ENCODE measurements at regions not wholly inside any gene's neighbourhood (a gene's known extent, or its start where the extent isn't known, plus 50 kb on each side); places are given as distances from the start of the nearest gene placed in this dataset.

DNA sequence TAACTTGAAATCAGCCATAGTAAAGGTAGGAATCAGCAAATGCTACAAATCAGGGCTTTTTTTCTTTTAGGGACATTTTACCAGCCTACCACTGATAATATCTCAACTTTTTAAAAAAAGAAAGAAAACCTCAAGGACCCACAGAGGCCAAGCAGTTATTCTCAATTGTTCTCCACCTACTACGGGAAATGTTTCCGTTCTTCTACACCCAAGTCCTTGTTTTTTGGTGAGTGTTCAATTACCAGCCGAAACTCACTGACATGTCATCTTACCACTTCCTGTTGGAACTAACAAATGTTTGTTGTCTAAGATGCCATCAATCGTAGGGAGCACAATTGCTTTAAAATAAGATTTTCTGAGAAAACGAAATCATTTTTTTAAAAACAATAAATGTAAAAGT lies 50.2 kb upstream of the CDK1 start:
- Histone ChIP-seq H3K27ac (no peak overlapping the region), H3K36me3 (replicated peaks in 1 of 2) (no peaks in the 10 kb centered on the region), H3K4me1 (replicated peaks in 1 of 2) (peaks cover 2 to 8% of the 10 kb centered on the region in 2 donors), H3K27me3 (peaks cover 12% of the 10 kb centered on the region), H3K4me3 (no peak overlapping the region), H3K9me3 (replicated peaks in 1 of 3) (no peaks in the 10 kb centered on the region)
- DNase-seq = no peak
- 63 to 70% (median 65%) methylated on average over 5 of the region's 5 CpGs for WGBS, 4 donors
- TF ChIP-seq CTCF (IDR thresholded peaks at IDR 0.05) (no peak), POLR2A (IDR thresholded peaks at IDR 0.05) (no peak)
- intact Hi-C loops (cut with DNase I) = no loop called here

DNA sequence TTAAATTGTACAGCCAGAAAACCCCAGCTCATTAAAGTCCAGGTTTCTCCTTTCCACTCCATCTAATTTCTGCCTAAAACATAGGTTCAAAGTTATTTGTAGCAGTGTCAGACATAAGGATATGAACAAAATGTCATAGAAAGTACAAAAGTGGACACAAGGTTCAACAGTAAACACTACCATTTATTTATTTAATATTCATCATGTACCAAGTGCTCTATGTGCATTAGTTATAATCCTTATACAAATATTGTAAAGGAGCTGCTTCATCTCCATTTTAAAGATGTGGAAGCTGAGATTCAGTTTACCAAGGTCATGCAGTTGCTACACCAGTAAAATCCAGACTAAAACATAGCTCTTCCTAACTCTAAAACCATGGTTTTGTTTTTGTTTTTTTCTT lies 52.0 kb upstream of the CDK1 start:
- no peak for DNase-seq
- no peak overlapping the region for H3K27ac ChIP-seq
- no peaks in the 10 kb centered on the region for H3K4me1 ChIP-seq (replicated peaks in 1 of 2)
- TF ChIP-seq CTCF (IDR thresholded peaks at IDR 0.05) (no peak), POLR2A (IDR thresholded peaks at IDR 0.05) (no peak)
- H3K27me3 ChIP-seq = no peaks in the 10 kb centered on the region
- intact Hi-C loops (cut with DNase I) = no loop called here
- no peaks in the 10 kb centered on the region for H3K9me3 ChIP-seq (replicated peaks in 1 of 3)
- H3K36me3 ChIP-seq (replicated peaks in 1 of 2) = no peaks in the 10 kb centered on the region
- no peak overlapping the region for H3K4me3 ChIP-seq

DNA sequence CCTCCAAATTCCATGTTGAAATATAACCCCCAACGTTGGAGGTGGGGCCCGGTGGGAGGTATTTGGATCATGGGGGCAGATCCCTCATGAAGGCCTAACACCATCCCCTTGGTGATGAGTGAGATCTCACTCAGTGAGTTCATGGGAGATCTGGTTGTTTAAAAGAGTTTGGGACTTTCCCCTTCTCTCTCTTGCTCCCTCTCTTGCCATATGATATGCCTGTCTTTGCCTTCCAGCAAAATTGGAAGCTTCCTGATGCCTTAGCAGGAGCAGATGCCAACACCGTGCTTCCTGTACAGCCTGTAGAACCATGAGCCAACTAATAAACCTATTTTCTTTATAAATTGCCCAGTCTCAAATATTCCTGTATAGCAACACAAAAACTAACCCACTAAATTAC lies 55.7 kb upstream of the CDK1 start:
- no peak for TF ChIP-seq POLR2A (IDR thresholded peaks at IDR 0.05)
- no peak for TF ChIP-seq CTCF (IDR thresholded peaks at IDR 0.05)
- Histone ChIP-seq H3K9me3 (replicated peaks in 1 of 3) (peaks cover 0 to 6% (median 0%) of the 10 kb centered on the region in 3 donors), H3K4me3 (no peak overlapping the region), H3K4me1 (replicated peaks in 1 of 2) (no peaks in the 10 kb centered on the region), H3K36me3 (replicated peaks in 1 of 2) (no peaks in the 10 kb centered on the region), H3K27ac (no peak overlapping the region), H3K27me3 (no peaks in the 10 kb centered on the region)
- 66 to 77% (median 75%) methylated on average over 3 of the region's 3 CpGs for WGBS, 4 donors
- no peak for DNase-seq
- intact Hi-C loops (cut with DNase I) = no loop called here

DNA sequence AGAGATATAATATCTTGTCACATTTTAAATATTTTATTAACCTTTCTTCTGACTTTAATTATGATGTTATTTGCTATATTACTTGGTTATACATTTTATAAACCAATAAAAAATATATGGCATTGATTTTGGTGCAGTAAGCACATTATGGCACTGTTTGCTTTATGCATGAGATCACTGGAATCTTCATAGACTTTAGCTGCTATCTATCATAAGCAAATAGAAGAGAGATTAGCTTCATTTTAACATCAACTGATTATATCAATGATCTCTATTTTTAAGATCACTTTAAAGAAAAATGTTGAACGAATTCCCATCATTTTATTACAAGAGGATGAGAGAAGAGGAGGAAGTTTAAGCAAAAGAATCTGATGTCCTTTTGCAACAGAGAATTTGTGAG lies 58.6 kb upstream of the CDK1 start:
- H3K36me3 ChIP-seq (replicated peaks in 1 of 2) = no peaks in the 10 kb centered on the region
- H3K27ac ChIP-seq = no peak overlapping the region
- intact Hi-C loops (cut with DNase I) = no loop called here
- 70 to 84% (median 77%) methylated on average over 1 of the region's 1 CpG for WGBS, 4 donors
- TF ChIP-seq CTCF (IDR thresholded peaks at IDR 0.05) (no peak), POLR2A (IDR thresholded peaks at IDR 0.05) (no peak)
- peaks cover 0 to 6% (median 0%) of the 10 kb centered on the region in 3 donors for H3K9me3 ChIP-seq (replicated peaks in 1 of 3)
- no peak overlapping the region for H3K4me3 ChIP-seq
- no peak for DNase-seq
- no peaks in the 10 kb centered on the region for H3K27me3 ChIP-seq
- H3K4me1 ChIP-seq (replicated peaks in 1 of 2) = no peaks in the 10 kb centered on the region

Data from adrenal gland (tissue), 9 donors.